HUES6 (cell line): ENCODE measurements at regions not wholly inside any gene's neighbourhood (a gene's known extent, or its start where the extent isn't known, plus 50 kb on each side); places are given as distances from the start of the nearest gene placed in this dataset.
"Not testable (repeated sequence)": the region's sequence is repeated elsewhere in the genome, so short reads cannot be mapped to it uniquely, and the experiment has no call there.

Source experiments
- H3K27ac ChIP-seq: 2 replicates; pipeline ENCODE4 v1.7.0; 2013; ENCODE audit warnings: low read depth, mild to moderate bottlenecking, low read length, inconsistent platforms
- H3K27me3 ChIP-seq: 2 replicates; pipeline ENCODE4 v1.6.1; 2013; ENCODE audit warnings: low read length; ENCODE audit not compliant: control insufficient read depth, insufficient read depth
- H3K36me3 ChIP-seq: 2 replicates; pipeline ENCODE4 v1.6.1; 2013; ENCODE audit warnings: low read length; ENCODE audit not compliant: control insufficient read depth, insufficient read depth
- H3K4me1 ChIP-seq: 2 replicates; pipeline ENCODE4 v1.6.1; 2013; ENCODE audit warnings: low read length; ENCODE audit not compliant: control insufficient read depth, insufficient read depth
- H3K4me3 ChIP-seq: 2 replicates; pipeline ENCODE4 v1.5.1; 2013; ENCODE audit warnings: low read depth, low read length
- H3K9ac ChIP-seq: one replicate; pipeline ENCODE4 v1.6.1; 2013; ENCODE audit warnings: mild to moderate bottlenecking, low read length
- H3K9me3 ChIP-seq: 2 replicates; pipeline ENCODE4 v1.6.1; 2013; ENCODE audit warnings: low read depth, low read length; ENCODE audit not compliant: control insufficient read depth, insufficient read depth

GRCh38 chr2:91422102-91422501 is 2730.6 kb downstream of the RPIA start:
- not testable (repeated sequence) for H3K27me3 ChIP-seq, H3K27ac ChIP-seq, H3K4me1 ChIP-seq, H3K9ac ChIP-seq, H3K36me3 ChIP-seq, H3K4me3 ChIP-seq
- H3K9me3 ChIP-seq: peaks cover 22% of the 10 kb centered on the region

GRCh38 chr2:91427148-91427547 is 2735.7 kb downstream of the RPIA start:
- H3K9ac ChIP-seq, H3K36me3 ChIP-seq, H3K4me3 ChIP-seq, H3K27ac ChIP-seq, H3K4me1 ChIP-seq, H3K27me3 ChIP-seq: not testable (repeated sequence)
- peaks cover 11% of the 10 kb centered on the region for H3K9me3 ChIP-seq

- H3K4me1 ChIP-seq, H3K36me3 ChIP-seq, H3K4me3 ChIP-seq, H3K9me3 ChIP-seq, H3K9ac ChIP-seq, H3K27ac ChIP-seq: not testable (repeated sequence)
- H3K27me3 ChIP-seq: peaks cover 42% of the 10 kb centered on the region
These were observed 2750.4 kb downstream of the RPIA start for GRCh38 chr2:91441932-91442245.

- no peak overlapping the region for H3K27ac ChIP-seq
- H3K4me3 ChIP-seq: peak overlapping the region; percentile 37; the same call in 1 of the 2 replicates
- no peaks in the 10 kb centered on the region for H3K36me3 ChIP-seq
- H3K9me3 ChIP-seq: peaks cover 3% of the 10 kb centered on the region; the same call in 1 of the 2 replicates
- no peaks in the 10 kb centered on the region for H3K4me1 ChIP-seq
- peaks cover 42% of the 10 kb centered on the region for H3K27me3 ChIP-seq
- H3K9ac ChIP-seq: no peak overlapping the region
These were observed 2750.9 kb downstream of the RPIA start for GRCh38 chr2:91442246-91442905.

- not testable (repeated sequence) for H3K27ac ChIP-seq, H3K9me3 ChIP-seq, H3K9ac ChIP-seq, H3K36me3 ChIP-seq, H3K4me1 ChIP-seq
- H3K4me3 ChIP-seq: peak overlapping the region; percentile 37
- peaks cover 42% of the 10 kb centered on the region for H3K27me3 ChIP-seq
These were observed 2751.6 kb downstream of the RPIA start for GRCh38 chr2:91442906-91443729.

- not testable (repeated sequence) for H3K36me3 ChIP-seq, H3K27ac ChIP-seq, H3K9ac ChIP-seq, H3K4me3 ChIP-seq, H3K9me3 ChIP-seq, H3K4me1 ChIP-seq
- H3K27me3 ChIP-seq: peaks cover 42% of the 10 kb centered on the region
These were observed 2752.2 kb downstream of the RPIA start for GRCh38 chr2:91443730-91444115.

GRCh38 chr2:91445705-91446104 is 2754.2 kb downstream of the RPIA start:
- H3K9me3 ChIP-seq, H3K4me1 ChIP-seq, H3K4me3 ChIP-seq, H3K27ac ChIP-seq, H3K9ac ChIP-seq, H3K36me3 ChIP-seq: not testable (repeated sequence)
- H3K27me3 ChIP-seq: peaks cover 30% of the 10 kb centered on the region

- H3K36me3 ChIP-seq, H3K4me1 ChIP-seq, H3K27ac ChIP-seq, H3K9ac ChIP-seq, H3K9me3 ChIP-seq, H3K4me3 ChIP-seq: not testable (repeated sequence)
- peaks cover 30% of the 10 kb centered on the region for H3K27me3 ChIP-seq
These were observed 2755.0 kb downstream of the RPIA start for GRCh38 chr2:91446489-91446888.

GRCh38 chr2:91446915-91447314 is 2755.4 kb downstream of the RPIA start:
- not testable (repeated sequence) for H3K27ac ChIP-seq, H3K36me3 ChIP-seq, H3K4me1 ChIP-seq, H3K9me3 ChIP-seq, H3K4me3 ChIP-seq, H3K9ac ChIP-seq
- peaks cover 27% of the 10 kb centered on the region for H3K27me3 ChIP-seq

GRCh38 chr2:91447508-91447907 is 2756.0 kb downstream of the RPIA start:
- not testable (repeated sequence) for H3K4me3 ChIP-seq, H3K36me3 ChIP-seq, H3K9me3 ChIP-seq, H3K9ac ChIP-seq, H3K27ac ChIP-seq, H3K4me1 ChIP-seq
- peaks cover 21% of the 10 kb centered on the region for H3K27me3 ChIP-seq

GRCh38 chr2:91462292-91462691 is 2770.8 kb downstream of the RPIA start:
- H3K4me1 ChIP-seq, H3K27ac ChIP-seq, H3K36me3 ChIP-seq, H3K9ac ChIP-seq, H3K9me3 ChIP-seq, H3K27me3 ChIP-seq, H3K4me3 ChIP-seq: not testable (repeated sequence)
